ENCODE measurements at regions not wholly inside any gene's neighbourhood (a gene's known extent, or its start where the extent isn't known, plus 50 kb on each side); places are given as distances from the start of the nearest gene placed in this dataset.

DNA sequence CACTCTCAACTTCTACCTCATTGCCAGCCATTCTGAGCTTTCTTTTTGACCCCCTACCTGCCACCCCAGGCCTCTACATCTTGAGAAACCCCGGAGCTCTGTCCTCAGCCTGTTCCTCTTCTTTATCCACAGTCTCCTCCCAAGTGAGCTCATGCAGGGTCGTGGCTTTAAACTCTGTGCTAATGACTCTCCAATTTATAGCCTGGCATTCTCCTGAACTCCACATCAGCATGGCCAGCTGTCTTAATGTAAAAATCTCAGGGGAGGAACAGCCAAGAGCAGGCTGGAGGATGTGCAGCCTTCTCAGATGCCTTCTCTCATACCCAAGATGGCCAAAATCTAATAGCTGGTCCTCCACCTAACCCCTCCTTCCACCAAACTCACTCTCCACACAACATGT is 84.2 kb downstream of the CCDC185 start:
- TF ChIP-seq, protein P1, sequence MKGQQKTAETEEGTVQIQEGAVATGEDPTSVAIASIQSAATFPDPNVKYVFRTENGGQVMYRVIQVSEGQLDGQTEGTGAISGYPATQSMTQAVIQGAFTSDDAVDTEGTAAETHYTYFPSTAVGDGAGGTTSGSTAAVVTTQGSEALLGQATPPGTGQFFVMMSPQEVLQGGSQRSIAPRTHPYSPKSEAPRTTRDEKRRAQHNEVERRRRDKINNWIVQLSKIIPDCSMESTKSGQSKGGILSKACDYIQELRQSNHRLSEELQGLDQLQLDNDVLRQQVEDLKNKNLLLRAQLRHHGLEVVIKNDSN (CRISPR knock-in tag; IDR thresholded peaks at IDR 0.05): no peak
- TF ChIP-seq NFE2L1 (CRISPR knock-in tag; IDR thresholded peaks at IDR 0.05) (no peak), CREB1 (CRISPR knock-in tag; IDR thresholded peaks at IDR 0.05) (no peak), JUN (CRISPR knock-in tag; IDR thresholded peaks at IDR 0.05) (no peak), ZNF121 (CRISPR knock-in tag; IDR thresholded peaks at IDR 0.05) (no peak), ESRRA (CRISPR knock-in tag; IDR thresholded peaks at IDR 0.05; ENCODE audit: borderline replicate concordance) (no peak), NFYB (CRISPR knock-in tag; conservative IDR thresholded peaks at IDR 0.05; ENCODE audit: low read depth) (no peak), SMAD3 (CRISPR knock-in tag; IDR thresholded peaks at IDR 0.05; ENCODE audit: borderline replicate concordance) (no peak)
- TF ChIP-seq, protein P2, sequence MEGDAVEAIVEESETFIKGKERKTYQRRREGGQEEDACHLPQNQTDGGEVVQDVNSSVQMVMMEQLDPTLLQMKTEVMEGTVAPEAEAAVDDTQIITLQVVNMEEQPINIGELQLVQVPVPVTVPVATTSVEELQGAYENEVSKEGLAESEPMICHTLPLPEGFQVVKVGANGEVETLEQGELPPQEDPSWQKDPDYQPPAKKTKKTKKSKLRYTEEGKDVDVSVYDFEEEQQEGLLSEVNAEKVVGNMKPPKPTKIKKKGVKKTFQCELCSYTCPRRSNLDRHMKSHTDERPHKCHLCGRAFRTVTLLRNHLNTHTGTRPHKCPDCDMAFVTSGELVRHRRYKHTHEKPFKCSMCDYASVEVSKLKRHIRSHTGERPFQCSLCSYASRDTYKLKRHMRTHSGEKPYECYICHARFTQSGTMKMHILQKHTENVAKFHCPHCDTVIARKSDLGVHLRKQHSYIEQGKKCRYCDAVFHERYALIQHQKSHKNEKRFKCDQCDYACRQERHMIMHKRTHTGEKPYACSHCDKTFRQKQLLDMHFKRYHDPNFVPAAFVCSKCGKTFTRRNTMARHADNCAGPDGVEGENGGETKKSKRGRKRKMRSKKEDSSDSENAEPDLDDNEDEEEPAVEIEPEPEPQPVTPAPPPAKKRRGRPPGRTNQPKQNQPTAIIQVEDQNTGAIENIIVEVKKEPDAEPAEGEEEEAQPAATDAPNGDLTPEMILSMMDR (IDR thresholded peaks at IDR 0.05): no peak
- TF ChIP-seq, protein P3, sequence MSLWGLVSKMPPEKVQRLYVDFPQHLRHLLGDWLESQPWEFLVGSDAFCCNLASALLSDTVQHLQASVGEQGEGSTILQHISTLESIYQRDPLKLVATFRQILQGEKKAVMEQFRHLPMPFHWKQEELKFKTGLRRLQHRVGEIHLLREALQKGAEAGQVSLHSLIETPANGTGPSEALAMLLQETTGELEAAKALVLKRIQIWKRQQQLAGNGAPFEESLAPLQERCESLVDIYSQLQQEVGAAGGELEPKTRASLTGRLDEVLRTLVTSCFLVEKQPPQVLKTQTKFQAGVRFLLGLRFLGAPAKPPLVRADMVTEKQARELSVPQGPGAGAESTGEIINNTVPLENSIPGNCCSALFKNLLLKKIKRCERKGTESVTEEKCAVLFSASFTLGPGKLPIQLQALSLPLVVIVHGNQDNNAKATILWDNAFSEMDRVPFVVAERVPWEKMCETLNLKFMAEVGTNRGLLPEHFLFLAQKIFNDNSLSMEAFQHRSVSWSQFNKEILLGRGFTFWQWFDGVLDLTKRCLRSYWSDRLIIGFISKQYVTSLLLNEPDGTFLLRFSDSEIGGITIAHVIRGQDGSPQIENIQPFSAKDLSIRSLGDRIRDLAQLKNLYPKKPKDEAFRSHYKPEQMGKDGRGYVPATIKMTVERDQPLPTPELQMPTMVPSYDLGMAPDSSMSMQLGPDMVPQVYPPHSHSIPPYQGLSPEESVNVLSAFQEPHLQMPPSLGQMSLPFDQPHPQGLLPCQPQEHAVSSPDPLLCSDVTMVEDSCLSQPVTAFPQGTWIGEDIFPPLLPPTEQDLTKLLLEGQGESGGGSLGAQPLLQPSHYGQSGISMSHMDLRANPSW (CRISPR knock-in tag; conservative IDR thresholded peaks at IDR 0.05; ENCODE audit: low read depth): no peak
- TF ChIP-seq, protein P4, sequence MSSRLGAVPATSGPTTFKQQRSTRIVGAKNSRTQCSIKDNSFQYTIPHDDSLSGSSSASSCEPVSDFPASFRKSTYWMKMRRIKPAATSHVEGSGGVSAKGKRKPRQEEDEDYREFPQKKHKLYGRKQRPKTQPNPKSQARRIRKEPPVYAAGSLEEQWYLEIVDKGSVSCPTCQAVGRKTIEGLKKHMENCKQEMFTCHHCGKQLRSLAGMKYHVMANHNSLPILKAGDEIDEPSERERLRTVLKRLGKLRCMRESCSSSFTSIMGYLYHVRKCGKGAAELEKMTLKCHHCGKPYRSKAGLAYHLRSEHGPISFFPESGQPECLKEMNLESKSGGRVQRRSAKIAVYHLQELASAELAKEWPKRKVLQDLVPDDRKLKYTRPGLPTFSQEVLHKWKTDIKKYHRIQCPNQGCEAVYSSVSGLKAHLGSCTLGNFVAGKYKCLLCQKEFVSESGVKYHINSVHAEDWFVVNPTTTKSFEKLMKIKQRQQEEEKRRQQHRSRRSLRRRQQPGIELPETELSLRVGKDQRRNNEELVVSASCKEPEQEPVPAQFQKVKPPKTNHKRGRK (CRISPR knock-in tag; IDR thresholded peaks at IDR 0.05; ENCODE audit: borderline replicate concordance): no peak
- TF ChIP-seq, protein P5, sequence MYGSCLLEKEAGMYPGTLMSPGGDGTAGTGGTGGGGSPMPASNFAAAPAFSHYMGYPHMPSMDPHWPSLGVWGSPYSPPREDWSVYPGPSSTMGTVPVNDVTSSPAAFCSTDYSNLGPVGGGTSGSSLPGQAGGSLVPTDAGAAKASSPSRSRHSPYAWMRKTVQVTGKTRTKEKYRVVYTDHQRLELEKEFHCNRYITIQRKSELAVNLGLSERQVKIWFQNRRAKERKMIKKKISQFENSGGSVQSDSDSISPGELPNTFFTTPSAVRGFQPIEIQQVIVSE (CRISPR knock-in tag; IDR thresholded peaks at IDR 0.05; ENCODE audit: borderline replicate concordance): no peak
- TF ChIP-seq, protein P6, sequence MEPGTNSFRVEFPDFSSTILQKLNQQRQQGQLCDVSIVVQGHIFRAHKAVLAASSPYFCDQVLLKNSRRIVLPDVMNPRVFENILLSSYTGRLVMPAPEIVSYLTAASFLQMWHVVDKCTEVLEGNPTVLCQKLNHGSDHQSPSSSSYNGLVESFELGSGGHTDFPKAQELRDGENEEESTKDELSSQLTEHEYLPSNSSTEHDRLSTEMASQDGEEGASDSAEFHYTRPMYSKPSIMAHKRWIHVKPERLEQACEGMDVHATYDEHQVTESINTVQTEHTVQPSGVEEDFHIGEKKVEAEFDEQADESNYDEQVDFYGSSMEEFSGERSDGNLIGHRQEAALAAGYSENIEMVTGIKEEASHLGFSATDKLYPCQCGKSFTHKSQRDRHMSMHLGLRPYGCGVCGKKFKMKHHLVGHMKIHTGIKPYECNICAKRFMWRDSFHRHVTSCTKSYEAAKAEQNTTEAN (CRISPR knock-in tag; IDR thresholded peaks at IDR 0.05): no peak
- TF ChIP-seq, protein P7, sequence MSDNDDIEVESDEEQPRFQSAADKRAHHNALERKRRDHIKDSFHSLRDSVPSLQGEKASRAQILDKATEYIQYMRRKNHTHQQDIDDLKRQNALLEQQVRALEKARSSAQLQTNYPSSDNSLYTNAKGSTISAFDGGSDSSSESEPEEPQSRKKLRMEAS (CRISPR knock-in tag; IDR thresholded peaks at IDR 0.05): no peak

All from WTC11 (cell line).